DOHH2 (cell line): ENCODE measurements at regions not wholly inside any gene's neighbourhood (a gene's known extent, or its start where the extent isn't known, plus 50 kb on each side); places are given as distances from the start of the nearest gene placed in this dataset.
"Not testable (repeated sequence)": the region's sequence is repeated elsewhere in the genome, so short reads cannot be mapped to it uniquely, and the experiment has no call there.

Experiments used
- CTCF ChIP-seq: fragments of 200-600 bp; sonication (generic); IDR thresholded peaks from one replicate; pipeline ENCODE4 v1.5.1; 2014; ENCODE audit warnings: antibody characterized with exemption, mild to moderate bottlenecking, low read depth, low read length; ENCODE audit not compliant: poor library complexity, severe bottlenecking
- EZH2phosphoT487 ChIP-seq: fragments of 200-600 bp; sonication (generic); IDR thresholded peaks from 2 replicates; pipeline ENCODE4 v1.6.1; 2017; ENCODE audit warnings: borderline replicate concordance, mild to moderate bottlenecking, antibody characterized with exemption, low read length, moderate library complexity, mixed read lengths

- TF ChIP-seq EZH2phosphoT487, CTCF: not testable (repeated sequence)
Measured at GRCh38 chr2:95767531-95767930, 175.7 kb downstream of the TRIM43 start.
